NCI-H345 (cell line): ENCODE measurements at regions not wholly inside any gene's neighbourhood (a gene's known extent, or its start where the extent isn't known, plus 50 kb on each side); places are given as distances from the start of the nearest gene placed in this dataset.

ENCODE experiments used
- DNase-seq: peaks from one replicate; lab custom pipeline; 2025; lab: John Stamatoyannopoulos, UW

- no peak for DNase-seq
Observed at GRCh38 chr2:81549646-81550045, 1245.1 kb upstream of the LRRTM1 start.

GRCh38 chr2:81545626-81546025 lies 1241.1 kb upstream of the LRRTM1 start:
- DNase-seq = no peak

- DNase-seq = no peak
Observed at GRCh38 chr2:81542119-81542518, 1237.6 kb upstream of the LRRTM1 start.

- no peak for DNase-seq
Observed at GRCh38 chr2:81529944-81530343, 1225.4 kb upstream of the LRRTM1 start.

- DNase-seq = no peak
Observed at GRCh38 chr2:81528852-81529480, 1224.4 kb upstream of the LRRTM1 start.

- DNase-seq = no peak
Observed at GRCh38 chr2:81523344-81523743, 1218.8 kb upstream of the LRRTM1 start.

GRCh38 chr2:81513328-81513727 lies 1208.8 kb upstream of the LRRTM1 start:
- no peak for DNase-seq

- no peak for DNase-seq
Observed at GRCh38 chr2:81505586-81505985, 1201.0 kb upstream of the LRRTM1 start.

GRCh38 chr2:81495556-81495955 lies 1191.0 kb upstream of the LRRTM1 start:
- DNase-seq = no peak

GRCh38 chr2:81483254-81483653 lies 1178.7 kb upstream of the LRRTM1 start:
- no peak for DNase-seq

- no peak for DNase-seq
Observed at GRCh38 chr2:81481994-81482368, 1177.4 kb upstream of the LRRTM1 start.

- DNase-seq = no peak
Observed at GRCh38 chr2:81481242-81481993, 1176.9 kb upstream of the LRRTM1 start.

- no peak for DNase-seq
Observed at GRCh38 chr2:81467096-81467495, 1162.5 kb upstream of the LRRTM1 start.

GRCh38 chr2:81462420-81462819 lies 1157.9 kb upstream of the LRRTM1 start:
- no peak for DNase-seq

- DNase-seq = no peak
Observed at GRCh38 chr2:81445176-81445575, 1140.6 kb upstream of the LRRTM1 start.

GRCh38 chr2:81437456-81438000 lies 1133.0 kb upstream of the LRRTM1 start:
- DNase-seq = no peak

- DNase-seq = no peak
Observed at GRCh38 chr2:81436256-81436655, 1131.7 kb upstream of the LRRTM1 start.

GRCh38 chr2:81412681-81413080 lies 1108.1 kb upstream of the LRRTM1 start:
- no peak for DNase-seq

- DNase-seq = no peak
Observed at GRCh38 chr2:81403508-81403907, 1099.0 kb upstream of the LRRTM1 start.

- DNase-seq = no peak
Observed at GRCh38 chr2:81396417-81397019, 1092.0 kb upstream of the LRRTM1 start.

- DNase-seq = no peak
Observed at GRCh38 chr2:81395746-81396145, 1091.2 kb upstream of the LRRTM1 start.

GRCh38 chr2:81389203-81389602 lies 1084.7 kb upstream of the LRRTM1 start:
- no peak for DNase-seq

GRCh38 chr2:81363800-81364199 lies 1059.2 kb upstream of the LRRTM1 start:
- no peak for DNase-seq
